PFSK-1 (cell line): ENCODE measurements at regions not wholly inside any gene's neighbourhood (a gene's known extent, or its start where the extent isn't known, plus 50 kb on each side); places are given as distances from the start of the nearest gene placed in this dataset.

Experiments
- FOXP2 ChIP-seq: optimal IDR thresholded peaks from 2 replicates; pipeline ENCODE3; 2011; ENCODE audit warnings: borderline replicate concordance, control low read depth, inconsistent platforms; ENCODE audit not compliant: insufficient read depth; ENCODE audit errors: extremely low read length, extremely low read depth
- POLR2AphosphoS5 ChIP-seq: IDR thresholded peaks from 2 replicates; pipeline ENCODE4 v1.6.1; 2012; ENCODE audit warnings: low read depth, mild to moderate bottlenecking, control low read depth, low read length, moderate library complexity
- SIN3A ChIP-seq: IDR thresholded peaks from 2 replicates; pipeline ENCODE4 v1.6.1; 2012; ENCODE audit warnings: mild to moderate bottlenecking, low read length, moderate library complexity, borderline replicate concordance; ENCODE audit not compliant: insufficient read depth
- TAF1 ChIP-seq: IDR thresholded peaks from 2 replicates; pipeline ENCODE4 v1.6.1; 2012; ENCODE audit warnings: low read length, control low read depth, borderline replicate concordance; ENCODE audit not compliant: insufficient read depth
- TF ChIP-seq, protein P1 (sequence below), 2 experiments: IDR thresholded peaks; 2 replicates each; pipeline versions ENCODE4 v1.6.1 to v1.8.0; 2011 to 2012; ENCODE audit warnings: low read depth in 2 of 2, low read length in 2 of 2, control low read depth in 1 of 2, inconsistent platforms in 1 of 2, mild to moderate bottlenecking in 1 of 2, moderate library complexity in 1 of 2; ENCODE audit not compliant: insufficient read depth in 1 of 2

GRCh38 chr9:120032639-120033038 is 547.3 kb downstream of the CDK5RAP2 start:
- TF ChIP-seq SIN3A (no peak), TAF1 (no peak), FOXP2 (no peak), POLR2AphosphoS5 (no peak)
- TF ChIP-seq, protein P1, sequence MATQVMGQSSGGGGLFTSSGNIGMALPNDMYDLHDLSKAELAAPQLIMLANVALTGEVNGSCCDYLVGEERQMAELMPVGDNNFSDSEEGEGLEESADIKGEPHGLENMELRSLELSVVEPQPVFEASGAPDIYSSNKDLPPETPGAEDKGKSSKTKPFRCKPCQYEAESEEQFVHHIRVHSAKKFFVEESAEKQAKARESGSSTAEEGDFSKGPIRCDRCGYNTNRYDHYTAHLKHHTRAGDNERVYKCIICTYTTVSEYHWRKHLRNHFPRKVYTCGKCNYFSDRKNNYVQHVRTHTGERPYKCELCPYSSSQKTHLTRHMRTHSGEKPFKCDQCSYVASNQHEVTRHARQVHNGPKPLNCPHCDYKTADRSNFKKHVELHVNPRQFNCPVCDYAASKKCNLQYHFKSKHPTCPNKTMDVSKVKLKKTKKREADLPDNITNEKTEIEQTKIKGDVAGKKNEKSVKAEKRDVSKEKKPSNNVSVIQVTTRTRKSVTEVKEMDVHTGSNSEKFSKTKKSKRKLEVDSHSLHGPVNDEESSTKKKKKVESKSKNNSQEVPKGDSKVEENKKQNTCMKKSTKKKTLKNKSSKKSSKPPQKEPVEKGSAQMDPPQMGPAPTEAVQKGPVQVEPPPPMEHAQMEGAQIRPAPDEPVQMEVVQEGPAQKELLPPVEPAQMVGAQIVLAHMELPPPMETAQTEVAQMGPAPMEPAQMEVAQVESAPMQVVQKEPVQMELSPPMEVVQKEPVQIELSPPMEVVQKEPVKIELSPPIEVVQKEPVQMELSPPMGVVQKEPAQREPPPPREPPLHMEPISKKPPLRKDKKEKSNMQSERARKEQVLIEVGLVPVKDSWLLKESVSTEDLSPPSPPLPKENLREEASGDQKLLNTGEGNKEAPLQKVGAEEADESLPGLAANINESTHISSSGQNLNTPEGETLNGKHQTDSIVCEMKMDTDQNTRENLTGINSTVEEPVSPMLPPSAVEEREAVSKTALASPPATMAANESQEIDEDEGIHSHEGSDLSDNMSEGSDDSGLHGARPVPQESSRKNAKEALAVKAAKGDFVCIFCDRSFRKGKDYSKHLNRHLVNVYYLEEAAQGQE (IDR thresholded peaks at IDR 0.05; ENCODE audit: insufficient read depth in 1 of 2, low read depth in 2 of 2, low read length in 2 of 2): no peak

DNA sequence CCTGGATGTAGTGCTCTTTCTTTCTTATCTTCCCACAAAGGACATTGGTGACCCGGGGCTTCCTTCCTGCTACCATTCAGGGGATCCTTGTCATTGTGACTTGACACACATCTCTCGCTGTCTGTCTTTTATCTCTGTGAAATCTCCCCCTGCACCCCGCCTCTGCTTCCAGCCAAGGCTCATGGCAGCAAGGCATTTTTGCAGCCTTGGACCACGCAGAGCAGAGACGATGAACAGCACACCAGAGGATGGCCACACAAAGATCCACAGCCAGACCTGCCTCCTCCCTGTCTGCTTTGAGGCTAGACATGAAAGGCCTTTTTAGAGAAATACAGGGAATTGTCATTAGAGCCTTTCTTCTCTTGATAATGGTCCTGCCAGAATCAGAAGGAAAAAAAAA is 549.1 kb downstream of the CDK5RAP2 start:
- TF ChIP-seq SIN3A (no peak), POLR2AphosphoS5 (no peak), TAF1 (no peak), FOXP2 (no peak)
- TF ChIP-seq, protein P1 (IDR thresholded peaks at IDR 0.05; ENCODE audit: insufficient read depth in 1 of 2, low read depth in 2 of 2, low read length in 2 of 2): no peak

DNA sequence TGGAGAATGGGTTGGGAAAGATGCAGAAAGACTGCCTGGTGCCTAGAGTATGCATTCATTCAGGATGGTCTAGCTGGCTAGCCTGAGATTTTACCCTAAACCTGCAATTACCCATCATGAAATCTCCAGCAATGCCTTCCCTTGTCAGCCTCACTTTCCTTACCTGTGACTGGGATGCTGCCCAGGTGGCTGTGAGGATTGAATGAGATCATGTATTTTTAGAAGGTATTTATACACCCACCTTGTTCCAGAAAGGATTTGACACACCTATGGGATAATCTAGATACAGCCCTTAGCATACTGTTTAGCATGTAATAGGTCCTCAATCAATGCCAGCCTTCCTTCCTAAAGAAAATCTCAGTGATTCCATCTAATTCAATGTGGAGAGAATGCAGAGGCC is 561.4 kb downstream of the CDK5RAP2 start:
- no peak for TF ChIP-seq FOXP2
- TF ChIP-seq TAF1: no peak
- no peak for TF ChIP-seq SIN3A
- TF ChIP-seq, protein P1 (IDR thresholded peaks at IDR 0.05; ENCODE audit: insufficient read depth in 1 of 2, low read depth in 2 of 2, low read length in 2 of 2): no peak
- no peak for TF ChIP-seq POLR2AphosphoS5

- TF ChIP-seq FOXP2 (no peak), SIN3A (no peak), TAF1 (no peak), POLR2AphosphoS5 (no peak)
- TF ChIP-seq, protein P1 (IDR thresholded peaks at IDR 0.05; ENCODE audit: insufficient read depth in 1 of 2, low read depth in 2 of 2, low read length in 2 of 2): no peak
Measured at GRCh38 chr9:120018037-120018436, 561.9 kb downstream of the CDK5RAP2 start.

GRCh38 chr9:120016231-120016630 is 563.7 kb downstream of the CDK5RAP2 start:
- TF ChIP-seq FOXP2: no peak
- TF ChIP-seq SIN3A: no peak
- no peak for TF ChIP-seq POLR2AphosphoS5
- TF ChIP-seq TAF1: no peak
- TF ChIP-seq, protein P1 (IDR thresholded peaks at IDR 0.05; ENCODE audit: insufficient read depth in 1 of 2, low read depth in 2 of 2, low read length in 2 of 2): no peak
